Effector CD8-positive, alpha-beta T cell (primary cell): ENCODE measurements at regions not wholly inside any gene's neighbourhood (a gene's known extent, or its start where the extent isn't known, plus 50 kb on each side); places are given as distances from the start of the nearest gene placed in this dataset.

Source experiments
- DNase-seq: peaks from one replicate; lab custom pipeline; 2025; lab: John Stamatoyannopoulos, UW

DNA sequence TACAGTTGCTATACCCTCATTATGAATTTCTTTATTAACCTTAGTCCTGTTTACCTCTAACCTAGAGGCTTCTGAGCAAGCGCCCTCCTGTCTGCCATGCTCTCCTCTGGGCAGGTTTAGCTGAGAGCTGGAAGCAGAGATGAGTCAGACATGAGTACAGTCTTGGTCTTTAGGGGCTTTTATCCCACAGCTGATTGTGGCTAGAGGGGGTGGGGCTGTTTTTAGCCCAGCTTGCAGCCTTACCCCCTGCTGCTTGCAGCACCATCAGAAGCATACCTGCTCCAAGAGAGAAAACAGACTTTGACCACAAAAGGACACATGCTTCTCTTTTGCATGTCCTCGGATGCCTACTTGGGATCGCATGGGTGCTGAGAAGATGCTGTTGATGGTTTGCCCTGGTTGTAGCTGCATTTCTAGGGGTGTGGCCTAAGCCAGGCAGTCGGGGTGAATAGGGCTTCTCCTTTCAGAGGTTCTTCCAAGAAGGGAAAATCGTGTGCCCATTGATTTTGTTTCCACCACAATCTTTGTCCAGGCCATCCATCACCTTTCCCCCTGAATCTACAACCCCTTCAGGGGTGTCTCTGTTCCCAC lies 115.0 kb upstream of the LGALSL start:
- no peak for DNase-seq

DNA sequence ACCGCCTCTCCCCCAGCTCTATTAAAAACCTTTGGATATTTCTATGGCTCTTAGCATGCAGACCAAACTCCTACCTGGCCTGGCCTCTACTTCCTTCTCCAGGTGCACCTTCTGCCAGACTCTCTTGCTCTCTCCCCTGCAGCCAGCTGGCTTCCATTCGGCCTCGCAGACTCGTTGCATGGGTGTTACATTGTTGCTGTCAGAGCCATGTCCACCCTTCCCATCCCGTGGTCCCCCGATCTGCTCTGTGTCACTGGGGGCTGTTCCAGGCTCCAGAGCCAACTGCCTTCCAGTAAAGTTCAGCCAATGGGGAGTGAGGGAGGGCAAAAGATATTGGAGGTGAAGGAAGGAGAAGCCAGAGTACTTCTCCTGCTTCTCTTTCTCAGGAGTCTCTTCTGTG lies 112.5 kb upstream of the LGALSL start:
- DNase-seq, result no peak

DNA sequence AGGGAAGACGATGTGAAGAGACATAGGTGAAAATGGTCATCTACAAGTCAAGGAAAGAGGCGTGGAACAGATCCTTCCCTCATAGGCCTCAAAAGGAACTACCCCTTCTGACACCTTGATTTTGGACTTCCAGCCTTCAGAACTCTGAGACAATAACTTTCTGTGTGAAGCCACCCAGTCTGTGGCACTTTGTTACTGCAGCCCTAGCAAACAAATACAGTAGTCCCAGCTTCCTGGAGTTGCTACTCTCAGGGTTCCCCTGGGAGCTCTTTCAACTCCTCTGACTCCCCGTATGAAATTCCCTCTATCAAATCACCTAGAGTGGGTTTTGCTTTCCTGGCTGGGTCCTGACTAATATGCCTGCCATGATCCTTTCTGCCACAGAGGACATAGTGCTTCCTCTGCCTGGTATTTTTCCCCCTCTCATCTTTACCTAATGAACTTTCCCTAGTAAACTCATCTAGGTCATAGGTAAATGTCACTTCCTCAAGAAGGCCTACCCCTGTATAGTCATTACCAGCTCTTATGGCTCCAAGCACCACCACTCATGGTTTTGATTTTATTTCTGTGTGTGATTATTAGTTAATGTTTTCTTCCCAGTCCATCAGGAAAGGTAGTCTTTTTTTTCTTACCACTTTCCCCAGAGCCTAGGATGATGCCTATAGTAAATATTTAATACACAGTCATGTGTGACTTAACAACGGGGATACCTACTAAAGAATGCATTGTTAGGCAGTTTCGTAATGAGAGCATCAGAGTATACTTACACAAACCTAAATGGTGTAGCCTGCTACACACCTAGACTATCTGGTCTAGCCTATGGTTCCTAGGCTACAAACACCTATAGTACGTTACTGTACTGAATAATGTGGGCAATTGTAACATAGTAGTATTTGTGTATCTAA lies 111.5 kb upstream of the LGALSL start:
- DNase-seq, result no peak

DNA sequence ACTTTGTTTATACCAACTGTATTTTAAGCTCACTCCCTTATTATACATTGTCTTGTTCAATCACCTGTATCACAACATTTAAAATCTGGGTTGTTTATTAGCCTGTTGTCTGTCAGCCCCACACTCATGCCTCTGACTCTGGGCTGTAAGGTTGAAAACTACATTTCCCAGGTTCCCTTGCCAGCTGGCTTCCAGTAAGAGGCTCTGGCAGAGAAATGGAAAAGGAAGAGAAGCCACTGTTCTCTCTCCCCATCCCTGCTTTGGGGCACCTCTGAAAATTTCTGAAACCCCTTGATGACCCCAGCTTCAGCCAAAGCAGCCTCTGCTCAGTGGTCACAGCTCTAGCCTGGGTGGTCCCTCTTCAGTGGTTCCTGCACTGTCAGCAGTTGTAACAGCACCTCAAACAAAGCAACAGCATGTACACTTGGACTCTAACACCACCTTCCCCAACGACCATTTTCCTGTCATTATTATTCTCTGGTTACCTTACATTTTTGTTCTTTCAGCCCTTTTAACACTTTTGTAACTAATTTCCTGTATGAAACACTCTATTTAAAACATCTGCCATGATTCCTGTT lies 108.9 kb upstream of the LGALSL start:
- DNase-seq, result no peak

DNA sequence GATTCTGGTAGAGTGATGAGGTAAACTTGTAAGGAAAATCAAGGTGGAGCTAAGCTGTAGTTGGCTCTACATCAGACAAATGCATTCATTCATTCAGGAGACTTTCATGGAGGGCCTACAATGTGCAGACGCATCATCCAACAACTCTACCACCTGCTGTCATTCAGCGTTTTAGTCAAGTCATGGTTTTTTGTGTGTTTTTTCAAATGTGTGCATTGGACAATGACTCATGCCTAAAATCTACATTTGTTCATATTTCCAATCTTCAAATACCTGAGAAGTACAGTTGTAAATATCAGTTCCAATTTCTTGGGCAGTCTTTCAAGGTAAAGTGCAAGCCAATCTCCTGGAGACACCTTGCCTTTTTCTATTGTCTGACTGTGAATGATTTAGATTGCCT lies 108.0 kb upstream of the LGALSL start:
- DNase-seq, result no peak

DNA sequence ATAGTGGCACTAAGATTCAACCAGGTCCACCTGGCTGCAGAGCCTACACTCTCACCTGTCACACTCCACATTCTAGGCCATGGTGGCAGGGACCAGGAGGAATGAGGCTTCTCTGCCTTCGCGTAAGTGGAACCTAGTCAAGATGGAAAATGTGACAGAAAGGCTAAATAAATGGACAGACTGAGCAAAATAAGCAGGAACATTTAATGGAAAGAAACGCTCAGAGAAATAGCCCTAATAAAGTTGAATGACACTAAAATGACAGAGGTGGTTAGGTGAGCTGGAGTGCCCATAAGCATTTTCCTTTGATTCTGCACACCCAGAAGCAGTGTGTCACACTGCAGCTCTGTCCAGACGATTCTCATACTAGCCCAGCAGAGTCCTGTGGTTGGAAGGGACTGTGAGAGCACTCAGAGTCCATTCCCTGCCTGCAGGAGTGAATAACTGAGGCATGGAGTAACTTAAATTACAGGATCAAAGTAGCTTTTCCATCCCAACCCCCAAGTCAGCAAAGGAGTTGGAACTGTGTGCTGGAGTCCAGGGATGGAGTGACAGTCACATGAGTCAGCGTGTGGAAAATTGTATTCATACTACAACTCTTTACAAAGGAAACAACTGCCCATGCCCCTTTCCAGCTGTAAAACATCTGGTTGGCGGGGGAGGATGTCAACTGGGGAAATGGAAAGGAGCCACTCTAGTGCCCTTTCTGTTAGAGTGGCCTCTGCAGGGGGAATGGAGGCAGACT lies 105.4 kb upstream of the LGALSL start:
- no peak for DNase-seq

DNA sequence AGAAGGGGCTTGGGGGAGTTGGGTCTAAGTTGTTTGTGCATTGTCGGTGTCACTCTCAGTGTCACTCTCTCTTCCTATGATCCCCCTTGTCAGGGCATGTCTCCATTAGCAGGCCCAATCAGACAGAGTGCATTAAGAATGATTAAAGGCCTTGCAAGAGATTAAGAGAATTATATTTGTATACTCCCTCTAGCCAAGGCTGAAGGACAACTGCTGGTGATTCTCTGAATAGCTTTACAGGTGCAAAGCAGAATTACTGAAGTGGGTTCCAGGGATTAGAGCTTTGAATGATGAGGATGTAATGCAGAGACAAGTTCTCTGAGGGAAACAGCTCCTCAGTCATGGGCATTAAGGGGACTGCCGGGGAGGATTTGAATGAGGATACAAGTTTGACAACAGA lies 104.8 kb upstream of the LGALSL start:
- no peak for DNase-seq

DNA sequence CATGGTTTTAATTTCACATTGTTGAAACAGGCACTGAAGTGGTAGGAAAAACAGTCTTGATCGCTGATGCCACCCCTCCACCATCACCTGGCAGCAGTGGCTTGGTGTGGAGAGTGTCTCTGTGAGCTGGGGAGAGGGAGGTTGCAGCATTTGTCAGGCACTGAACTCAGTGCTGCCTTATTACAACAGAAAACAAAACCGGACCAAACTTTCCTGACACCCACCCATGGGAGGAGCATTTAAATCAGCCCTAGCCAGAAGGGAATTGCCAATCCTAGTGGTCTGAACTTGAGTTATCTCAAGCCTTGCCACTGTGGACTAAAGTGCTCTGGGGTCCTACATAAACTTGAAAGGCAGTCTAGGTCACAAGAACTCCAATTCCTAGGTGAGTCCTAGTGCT lies 103.0 kb upstream of the LGALSL start:
- DNase-seq, result no peak

DNA sequence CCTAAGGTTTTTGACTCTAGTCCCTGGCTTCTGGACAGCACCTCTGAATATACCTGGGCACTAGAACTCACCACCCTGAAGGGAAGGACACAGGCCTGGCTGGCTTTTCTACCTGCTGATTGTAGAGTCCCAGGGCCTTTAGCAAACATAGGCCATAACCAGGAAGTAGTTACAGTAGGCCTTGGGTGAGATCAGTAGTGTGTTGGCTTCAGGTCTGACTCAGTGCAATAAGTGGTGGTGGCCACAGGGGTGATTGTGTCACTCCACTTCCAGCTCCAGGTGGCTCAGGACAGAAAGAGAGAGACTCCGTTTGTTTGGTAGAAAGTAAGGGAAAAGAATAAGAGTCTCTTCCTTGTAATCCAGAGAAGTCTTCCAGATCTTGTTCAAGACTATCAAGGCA lies 101.7 kb upstream of the LGALSL start:
- no peak for DNase-seq

DNA sequence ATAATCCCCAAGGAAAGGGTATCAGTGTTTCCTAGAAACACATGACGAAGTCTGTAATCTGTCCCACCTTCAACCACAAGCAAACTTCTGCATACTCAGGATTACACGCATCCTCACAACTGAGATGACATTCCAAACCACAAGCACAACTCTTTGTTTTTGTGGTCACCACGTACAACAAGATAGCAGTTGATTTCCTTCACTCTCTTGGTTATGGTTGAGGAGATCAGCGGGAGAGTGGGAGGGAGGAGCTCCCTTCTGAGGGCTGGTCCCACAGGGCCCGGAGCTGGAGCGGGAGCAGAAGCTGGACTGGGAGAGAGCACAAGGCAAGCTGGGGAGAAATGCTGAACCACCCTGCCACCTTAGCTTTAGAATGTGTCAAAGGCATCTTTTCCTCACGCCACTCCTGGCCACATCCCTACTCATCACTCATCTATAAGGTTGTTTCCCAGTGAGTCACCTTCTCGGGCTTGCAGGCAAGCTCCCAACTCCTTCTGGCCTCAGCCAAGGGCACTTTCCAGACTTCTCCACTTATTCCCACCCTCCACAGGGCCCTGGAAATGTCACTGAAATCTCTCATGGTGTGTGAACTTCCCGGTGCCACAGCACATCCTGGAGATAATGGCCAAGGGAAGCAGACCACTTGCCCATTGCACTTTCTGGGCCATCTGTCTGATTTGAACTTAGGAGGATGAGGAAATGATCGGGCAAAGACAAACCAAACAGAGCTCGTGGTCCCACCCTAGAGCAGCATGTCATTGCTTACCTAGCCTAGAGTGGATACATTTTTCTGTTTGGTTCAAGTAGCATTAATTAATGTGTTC lies 98.9 kb upstream of the LGALSL start:
- no peak for DNase-seq

DNA sequence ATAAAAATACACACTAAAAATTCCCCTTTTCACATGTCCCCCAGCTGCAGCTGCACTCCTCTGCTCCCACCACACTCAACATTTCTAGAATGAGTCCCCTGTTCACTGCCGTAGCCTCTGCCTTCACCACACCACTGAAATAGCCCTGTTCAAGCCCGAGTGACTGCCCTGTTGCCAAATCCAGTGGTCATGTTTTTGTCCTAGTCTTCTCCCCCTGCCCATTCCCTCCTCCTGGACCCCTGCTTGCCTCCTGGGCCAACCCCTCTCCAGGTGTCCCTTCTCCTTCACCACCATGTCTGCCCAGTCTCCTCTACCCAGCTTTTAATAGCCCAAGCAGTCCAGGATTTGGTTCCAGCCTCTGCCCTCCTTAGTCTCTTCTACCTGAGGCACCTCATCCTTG lies 97.1 kb upstream of the LGALSL start:
- DNase-seq, result no peak

DNA sequence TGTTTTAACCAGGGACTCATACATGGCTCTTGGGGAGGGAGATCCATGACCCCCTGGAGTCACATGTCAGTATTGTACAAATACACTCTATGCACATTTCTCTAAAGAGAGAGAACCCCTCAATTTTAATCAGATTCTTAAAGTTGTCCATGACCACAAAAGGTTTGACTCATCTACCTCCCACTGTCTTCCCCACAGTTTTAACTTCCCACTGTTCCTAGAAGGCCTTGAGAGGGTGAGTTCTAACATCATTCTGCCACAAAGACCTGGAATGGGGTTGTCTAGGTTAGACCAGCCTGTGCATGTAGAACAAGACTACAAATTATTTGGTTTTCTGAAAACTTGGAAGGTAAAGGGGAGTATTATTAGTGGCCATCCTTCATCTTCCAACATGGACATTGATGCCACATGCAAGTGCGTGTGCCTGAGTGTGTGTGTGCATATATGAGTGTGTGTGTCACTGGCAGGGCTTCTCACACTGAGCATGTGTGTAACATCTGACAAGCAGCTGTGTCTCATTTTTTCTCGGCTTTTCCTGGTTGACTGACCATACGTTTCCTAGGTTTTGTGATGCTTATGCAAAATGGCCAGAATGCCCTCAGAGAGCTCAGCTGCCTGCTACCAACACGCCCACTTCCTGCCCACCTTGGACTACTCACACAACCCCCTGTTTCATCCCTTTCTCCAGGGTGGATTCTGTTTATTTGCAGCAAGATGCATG lies 94.6 kb upstream of the LGALSL start:
- DNase-seq, result no peak

DNA sequence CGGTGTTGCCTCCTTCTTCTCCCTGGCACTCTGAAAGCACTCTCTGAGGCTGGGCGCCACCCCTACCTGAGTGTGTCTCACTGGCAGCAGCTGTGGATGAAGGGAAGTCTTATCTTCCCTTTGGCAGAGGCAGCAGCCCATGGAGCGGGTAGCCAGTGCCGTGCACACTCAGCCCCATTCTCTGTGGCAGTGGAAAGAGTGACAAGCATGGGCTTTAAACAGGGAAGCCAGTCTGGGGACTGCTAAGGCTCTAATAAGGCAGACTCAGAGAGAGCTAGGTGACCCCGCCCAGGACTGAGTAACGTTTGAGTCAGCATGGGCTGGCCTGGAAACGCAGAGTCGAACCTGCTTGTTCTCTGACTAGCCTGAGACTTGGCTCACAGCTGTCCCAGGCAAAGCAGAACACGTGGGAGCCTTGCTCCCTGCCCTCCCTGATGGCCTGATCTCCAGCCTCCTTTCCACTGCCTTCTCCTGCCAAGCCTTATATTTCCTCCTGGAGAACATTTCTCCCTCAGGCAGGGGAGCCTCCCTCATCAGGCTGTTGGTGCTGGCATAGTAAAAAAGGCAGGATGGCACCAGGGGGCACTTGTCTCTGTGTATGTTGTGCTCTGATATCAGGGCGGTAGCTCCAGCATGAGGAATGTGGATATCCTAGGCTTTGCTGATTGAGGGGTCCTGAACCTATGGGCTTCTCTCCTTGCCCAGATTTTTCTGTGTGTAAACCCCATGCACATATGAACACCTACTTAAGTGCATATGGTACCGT lies 93.9 kb upstream of the LGALSL start:
- DNase-seq, result no peak

DNA sequence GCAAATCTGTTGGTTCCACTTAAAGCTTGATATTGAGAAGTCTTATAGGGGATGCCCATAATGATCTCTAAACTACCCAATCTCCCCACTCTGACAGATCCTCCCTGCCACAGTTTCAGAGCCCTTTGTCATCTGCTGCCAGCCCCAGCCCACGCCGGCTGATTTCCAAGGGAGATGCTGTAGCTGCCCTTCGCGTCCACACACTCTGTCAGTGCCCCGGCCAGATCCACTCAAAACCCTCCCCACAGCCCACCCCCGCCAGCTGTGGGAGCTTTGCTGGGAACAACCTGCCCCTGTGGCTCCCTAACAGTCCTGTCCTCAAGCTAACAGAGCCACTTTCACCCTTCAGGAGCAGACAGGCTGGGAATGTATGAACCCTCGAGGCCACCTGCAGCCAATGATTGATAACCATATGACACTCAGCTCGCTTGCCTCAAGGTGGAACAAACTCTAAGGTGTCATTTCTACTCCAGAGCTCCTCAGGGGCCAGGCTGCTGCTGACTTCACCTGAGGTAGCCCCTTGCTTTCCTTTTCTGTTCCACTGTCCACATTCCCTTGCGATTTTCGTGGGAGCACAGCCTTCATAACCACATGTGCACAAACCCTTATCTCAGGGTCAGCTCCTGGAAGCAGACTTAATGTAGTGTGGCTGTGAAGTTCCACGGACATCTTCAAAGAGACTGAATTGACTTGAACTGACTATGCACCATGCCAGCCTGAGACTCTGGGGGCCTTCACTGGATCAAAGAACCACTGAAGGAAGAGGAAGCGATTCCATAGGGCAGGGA lies 92.6 kb upstream of the LGALSL start:
- DNase-seq, result no peak

DNA sequence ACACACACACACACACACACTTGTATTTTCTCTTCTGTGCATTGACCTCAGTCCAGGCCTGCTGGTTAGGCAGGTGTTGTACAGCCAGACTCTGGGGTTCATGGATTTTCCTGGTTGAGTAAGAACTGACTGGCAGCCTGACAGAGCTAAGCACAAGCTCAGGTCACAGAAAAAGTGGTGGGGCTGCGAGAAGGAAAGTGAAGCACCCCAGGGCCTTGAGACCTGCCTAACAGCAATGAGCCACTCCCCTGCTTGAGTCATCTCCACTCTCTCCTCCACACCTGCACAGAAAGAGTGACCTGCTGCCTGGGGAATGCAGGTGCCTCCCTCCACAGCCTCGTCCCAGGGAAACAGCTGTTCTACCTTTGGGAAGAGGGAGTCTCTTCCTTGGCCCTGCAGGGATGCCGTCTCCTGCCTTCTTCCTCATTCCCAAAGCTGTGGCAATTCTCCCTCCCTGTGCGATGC lies 91.4 kb upstream of the LGALSL start:
- DNase-seq, result no peak

DNA sequence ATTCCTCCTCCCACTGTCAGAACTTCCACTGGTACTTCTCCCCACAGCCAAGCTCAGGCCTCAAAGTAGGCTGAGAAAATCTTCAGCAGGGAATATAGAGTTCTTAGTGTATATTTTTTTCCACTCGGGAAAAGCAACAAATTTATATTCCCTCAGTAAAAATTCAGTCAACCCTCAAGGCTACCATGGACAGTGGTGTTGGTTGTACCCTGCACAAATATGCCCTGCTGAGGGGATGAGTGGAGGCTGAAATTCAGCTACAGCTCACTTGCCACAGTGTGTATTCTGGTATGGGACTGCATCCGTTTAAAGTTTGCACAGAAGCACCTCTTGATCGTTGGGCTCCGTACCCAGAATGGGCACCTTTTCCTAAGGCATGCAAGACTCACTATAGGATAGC lies 90.8 kb upstream of the LGALSL start:
- DNase-seq, result no peak

DNA sequence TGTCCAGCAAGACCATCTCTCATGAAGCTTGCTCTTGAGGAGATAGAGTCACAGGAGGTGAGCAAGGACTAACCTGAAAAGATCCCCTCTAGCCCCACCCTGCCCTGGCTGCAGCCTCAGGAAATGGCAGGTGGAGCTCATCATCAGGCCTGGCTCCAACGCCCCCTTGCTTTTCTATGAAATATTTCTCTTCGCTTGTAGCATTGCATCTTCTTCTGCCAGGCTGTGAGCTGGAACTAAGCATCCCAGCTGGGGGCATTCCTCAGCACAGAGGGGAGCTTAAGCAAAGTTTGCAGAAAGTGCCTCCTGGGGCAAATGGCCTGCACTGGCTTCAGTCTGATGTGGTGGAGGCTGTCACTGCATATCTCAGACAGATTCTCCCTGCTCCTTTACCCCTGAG lies 90.1 kb upstream of the LGALSL start:
- DNase-seq, result no peak

DNA sequence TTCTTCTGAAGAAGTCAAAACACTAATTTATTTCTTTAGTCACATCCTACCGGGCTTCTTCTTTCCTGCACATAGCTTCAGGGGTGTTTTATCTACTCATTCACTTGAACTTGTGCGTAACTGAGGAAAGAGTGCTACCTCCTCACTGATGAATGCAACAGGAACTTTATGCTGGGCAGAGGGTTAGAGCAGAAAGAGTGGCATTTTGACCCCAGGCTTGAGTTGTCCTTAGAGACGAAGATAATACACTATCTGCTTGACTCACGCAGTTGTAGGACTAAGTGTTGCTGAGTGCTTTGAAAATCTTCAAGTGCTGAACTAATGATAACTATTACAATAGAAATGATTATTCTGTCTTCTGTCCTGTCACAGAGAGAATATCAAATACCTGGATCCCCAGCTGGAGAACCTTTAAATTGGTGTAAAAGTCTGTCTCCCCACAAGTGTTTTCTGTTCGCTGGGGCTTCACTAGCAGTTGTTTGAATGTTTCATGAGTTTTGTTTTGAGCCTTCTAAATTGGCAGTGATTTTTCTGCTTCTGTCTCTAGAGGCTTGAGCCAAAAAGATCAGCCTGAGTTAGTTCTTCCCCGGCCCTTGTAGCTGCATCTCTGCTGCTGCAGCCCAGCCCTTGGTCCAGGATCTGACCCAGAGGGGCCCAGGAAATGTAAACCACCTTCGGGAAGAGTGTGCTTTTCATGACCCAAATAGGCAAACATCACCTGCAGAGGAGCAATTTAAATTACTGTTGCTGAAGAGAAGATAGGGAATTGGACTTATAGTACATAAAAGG lies 86.3 kb upstream of the LGALSL start:
- no peak for DNase-seq

DNA sequence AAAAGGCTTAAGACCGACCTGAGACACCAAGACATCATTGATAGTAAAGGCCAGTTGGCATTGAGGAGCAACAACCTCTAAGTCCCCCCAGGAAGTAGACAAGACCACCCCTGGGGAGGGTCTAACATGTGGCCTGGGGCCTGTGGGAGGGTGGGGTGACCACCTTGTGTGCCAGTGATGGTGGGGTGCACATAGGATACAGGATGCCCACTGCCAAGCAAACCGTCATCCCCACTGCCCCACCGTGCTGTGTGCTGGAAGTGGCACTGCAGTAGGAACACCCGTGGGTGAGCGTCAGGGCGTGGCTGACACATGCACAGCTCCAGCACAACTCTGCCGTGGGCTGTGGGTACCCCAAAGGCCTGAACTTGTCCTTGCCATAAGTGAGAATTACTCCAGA lies 84.3 kb upstream of the LGALSL start:
- no peak for DNase-seq
